Right cardiac atrium (tissue), 5 donors: ENCODE measurements at regions not wholly inside any gene's neighbourhood (a gene's known extent, or its start where the extent isn't known, plus 50 kb on each side); places are given as distances from the start of the nearest gene placed in this dataset.
A peak's percentile ranks its signal among the peaks of the same experiment; 100 is the strongest.

Source experiments
- ATAC-seq, 2 donors: fragments of 200-7000 bp; cut with Tn5 transposase; one replicate each; pipeline versions ENCODE4 v1.8.0 to v1.9.1; 2020; ENCODE audit warnings: moderate library complexity in 2 of 2, mild to moderate bottlenecking in 1 of 2
- DNase-seq, 3 donors: peaks; one replicate each; pipeline ENCODE4 v3.0.0-alpha.2; 2020
- H3K27ac ChIP-seq: one replicate; pipeline ENCODE4 v1.5.1; 2013; ENCODE audit warnings: mild to moderate bottlenecking, low read length, control low read depth, moderate library complexity
- H3K27me3 ChIP-seq: one replicate; pipeline ENCODE4 v1.6.1; 2013; ENCODE audit not compliant: control insufficient read depth, insufficient read depth
- H3K4me1 ChIP-seq: one replicate; pipeline ENCODE4 v1.6.1; 2013; ENCODE audit warnings: low read length; ENCODE audit not compliant: control insufficient read depth, insufficient read depth
- H3K4me3 ChIP-seq: one replicate; pipeline ENCODE4 v1.5.1; 2013; ENCODE audit warnings: low read length, control low read depth
- H3K9me3 ChIP-seq: one replicate; pipeline ENCODE4 v1.6.1; 2013; ENCODE audit warnings: low read length; ENCODE audit not compliant: control insufficient read depth
- WGBS: extraction: QIAGEN DNeasy Blood & Tissue Kit; methylation state at CpG from one replicate; pipeline ENCODE4 v1.1.7; 2013; 5-methylcytosine and 5-hydroxymethylcytosine counted together
- intact Hi-C, 4 donors: fragments of 100-400 bp; cut with DNase I; formaldehyde crosslinking; loops; one replicate each; pipeline versions ENCODE4 v1.11.0 to v1.14.0; 2022 to 2023
- donor health status: healthy with polysubstance abuse.
- donor health status: DM: no; HTN: yes; CAD: no.
- donor health status: DM: no; HTN: no; CAD: no.
- donor health status: DM: no; HTN: yes; CAD: no; lungs with severe emphysema.
- donor health status: DM: yes; HTN: yes; CAD: no.

DNA sequence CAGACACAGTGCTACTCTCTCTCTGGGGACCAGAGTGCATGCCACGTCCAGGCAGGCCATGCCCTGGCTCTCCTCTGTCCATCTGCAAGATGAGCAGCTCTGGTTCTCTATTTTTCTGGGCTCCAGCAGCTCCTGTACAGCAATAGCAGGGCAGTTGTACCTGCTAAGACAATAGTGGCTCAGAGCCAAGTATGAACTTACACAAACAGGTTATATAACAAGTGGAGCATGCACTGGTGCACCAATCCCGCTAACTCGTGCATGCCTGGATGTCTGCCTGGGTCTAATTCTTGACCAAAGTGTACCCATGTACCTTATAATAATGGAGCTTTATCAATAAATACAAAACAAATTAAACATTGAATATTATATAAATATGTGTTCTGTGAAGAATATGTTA, 392.3 kb downstream of the CENPC start:
- WGBS = 69% methylated on average over 3 of the region's 3 CpGs
- Histone ChIP-seq H3K9me3 (no peaks in the 10 kb centered on the region), H3K4me3 (no peak overlapping the region), H3K27ac (no peak overlapping the region), H3K4me1 (no peaks in the 10 kb centered on the region), H3K27me3 (no peaks in the 10 kb centered on the region)
- intact Hi-C loops = no loop called here
- DNase-seq (no peak), ATAC-seq (no peak)

GRCh38 chr4:67151376-67152343, 393.6 kb downstream of the CENPC start:
- no peaks in the 10 kb centered on the region for H3K27me3 ChIP-seq
- WGBS = 77% methylated on average over 45 of the region's 45 CpGs
- intact Hi-C loops = no loop called here
- no peaks in the 10 kb centered on the region for H3K4me1 ChIP-seq
- ATAC-seq (no peak), DNase-seq (peak in 2 of 3 donors; percentile 36 to 38)
- no peak overlapping the region for H3K27ac ChIP-seq
- no peaks in the 10 kb centered on the region for H3K9me3 ChIP-seq
- H3K4me3 ChIP-seq = no peak overlapping the region

DNA sequence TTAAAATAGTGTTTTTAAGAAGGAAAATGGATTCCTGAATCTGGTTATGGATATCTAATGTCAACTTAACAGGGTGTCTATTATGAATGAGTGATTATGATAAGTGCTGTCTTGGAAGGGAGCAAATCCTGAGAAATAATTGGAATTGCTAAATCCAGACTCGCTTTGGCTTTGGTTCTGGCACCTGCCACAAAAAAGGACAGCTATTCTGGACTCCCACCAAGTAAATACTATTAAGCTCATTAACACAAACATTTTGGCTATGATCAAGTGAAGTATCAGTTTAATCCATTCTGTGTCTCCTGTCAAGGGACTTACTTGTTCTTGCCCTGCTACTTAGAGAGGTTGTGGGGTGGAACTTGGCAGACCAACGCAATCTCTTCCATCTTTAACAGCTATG, 403.7 kb downstream of the CENPC start:
- no peaks in the 10 kb centered on the region for H3K9me3 ChIP-seq
- H3K27ac ChIP-seq = no peak overlapping the region
- no peak for DNase-seq
- intact Hi-C loops = no loop called here
- no peak overlapping the region for H3K4me3 ChIP-seq
- H3K4me1 ChIP-seq = no peaks in the 10 kb centered on the region
- 76% methylated on average over 2 of the region's 2 CpGs for WGBS
- no peak for ATAC-seq
- no peaks in the 10 kb centered on the region for H3K27me3 ChIP-seq

- no peak overlapping the region for H3K27ac ChIP-seq
- WGBS = 34% methylated on average over 4 of the region's 4 CpGs
- intact Hi-C loops = no loop called here
- H3K9me3 ChIP-seq = no peaks in the 10 kb centered on the region
- H3K27me3 ChIP-seq = no peaks in the 10 kb centered on the region
- H3K4me1 ChIP-seq = no peaks in the 10 kb centered on the region
- H3K4me3 ChIP-seq = no peak overlapping the region
- DNase-seq (no peak), ATAC-seq (no peak)
Observed at GRCh38 chr4:67134616-67135015, 410.7 kb downstream of the CENPC start.

GRCh38 chr4:67133162-67133561, 412.1 kb downstream of the CENPC start:
- Histone ChIP-seq H3K27ac (no peak overlapping the region), H3K27me3 (no peaks in the 10 kb centered on the region), H3K4me3 (no peak overlapping the region), H3K9me3 (no peaks in the 10 kb centered on the region), H3K4me1 (no peaks in the 10 kb centered on the region)
- 89% methylated on average over 2 of the region's 2 CpGs for WGBS
- no peak for DNase-seq
- no peak for ATAC-seq
- intact Hi-C loops = no loop called here

DNA sequence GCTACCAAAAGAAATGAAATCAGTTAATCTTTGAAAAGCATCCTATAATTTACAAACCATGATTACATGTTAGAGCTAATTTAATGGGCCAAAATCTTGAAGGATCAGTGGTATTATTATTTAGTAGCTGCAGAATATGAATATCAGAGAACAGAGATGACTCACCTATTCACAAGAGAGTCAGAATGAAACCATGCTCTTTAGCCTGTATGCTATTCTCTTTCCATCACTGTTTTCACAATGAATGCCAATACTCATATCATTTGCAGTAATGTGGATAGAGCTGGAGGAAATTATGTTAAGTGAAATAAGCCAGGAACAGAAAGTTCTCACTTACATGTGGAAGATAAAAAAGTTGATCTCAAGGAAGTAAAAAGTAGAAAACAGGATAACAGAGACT, 414.1 kb downstream of the CENPC start:
- no peak overlapping the region for H3K4me3 ChIP-seq
- ATAC-seq (peak; percentile 73 to 91), DNase-seq (no peak)
- H3K27me3 ChIP-seq = no peaks in the 10 kb centered on the region
- no peaks in the 10 kb centered on the region for H3K4me1 ChIP-seq
- intact Hi-C loops = no loop called here
- H3K9me3 ChIP-seq = no peaks in the 10 kb centered on the region
- H3K27ac ChIP-seq = no peak overlapping the region

DNA sequence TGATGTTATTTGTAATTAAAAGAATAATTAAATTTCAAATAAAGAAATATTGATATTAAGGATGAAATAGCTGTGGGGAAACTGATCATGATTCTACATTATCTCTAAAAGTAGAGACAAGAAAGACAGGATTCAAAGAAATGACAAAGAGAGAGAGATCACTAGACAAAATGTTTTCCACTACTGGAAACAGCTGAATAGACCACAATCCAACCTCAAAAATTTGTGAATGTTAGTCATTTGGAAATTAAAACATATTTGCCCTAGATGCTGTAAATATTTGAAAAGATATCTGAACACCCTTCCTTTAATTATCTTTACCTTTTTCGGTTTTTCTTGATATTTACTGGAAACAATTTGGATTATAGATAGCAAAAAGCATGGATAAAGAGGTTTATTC, 414.9 kb downstream of the CENPC start:
- no peaks in the 10 kb centered on the region for H3K9me3 ChIP-seq
- intact Hi-C loops = no loop called here
- no peak overlapping the region for H3K4me3 ChIP-seq
- H3K4me1 ChIP-seq = no peaks in the 10 kb centered on the region
- no peaks in the 10 kb centered on the region for H3K27me3 ChIP-seq
- 55% methylated on average over 1 of the region's 1 CpG for WGBS
- DNase-seq (no peak), ATAC-seq (no peak)
- no peak overlapping the region for H3K27ac ChIP-seq

DNA sequence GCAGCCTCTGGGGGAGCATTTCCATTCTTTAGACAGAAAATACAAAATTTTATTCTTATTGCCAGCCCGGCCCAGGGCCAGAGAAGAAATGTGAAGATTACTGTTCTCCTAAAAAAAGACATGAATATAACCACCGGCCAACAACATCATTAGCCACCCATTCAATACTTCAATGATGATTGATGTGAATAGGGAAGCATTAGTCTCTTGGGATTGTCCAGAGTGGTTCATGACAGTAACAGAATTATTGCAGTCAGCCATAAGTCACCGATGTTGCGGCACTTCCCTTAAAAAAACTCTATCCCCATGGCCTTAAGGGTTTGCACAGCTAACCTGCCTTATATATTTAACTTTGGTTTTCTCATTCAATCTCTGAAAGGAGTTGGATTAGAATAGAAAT, 418.7 kb downstream of the CENPC start:
- intact Hi-C loops = no loop called here
- H3K27me3 ChIP-seq = no peaks in the 10 kb centered on the region
- WGBS = 89% methylated on average over 4 of the region's 4 CpGs
- no peak overlapping the region for H3K27ac ChIP-seq
- H3K9me3 ChIP-seq = no peaks in the 10 kb centered on the region
- no peak overlapping the region for H3K4me3 ChIP-seq
- DNase-seq = no peak
- no peaks in the 10 kb centered on the region for H3K4me1 ChIP-seq
- no peak for ATAC-seq

GRCh38 chr4:67125636-67126514, 419.4 kb downstream of the CENPC start:
- no peak for ATAC-seq
- H3K9me3 ChIP-seq = no peaks in the 10 kb centered on the region
- H3K27me3 ChIP-seq = no peaks in the 10 kb centered on the region
- no peak for DNase-seq
- 66% methylated on average over 5 of the region's 5 CpGs for WGBS
- H3K4me3 ChIP-seq = no peak overlapping the region
- no peaks in the 10 kb centered on the region for H3K4me1 ChIP-seq
- intact Hi-C loops = no loop called here
- no peak overlapping the region for H3K27ac ChIP-seq

GRCh38 chr4:67124716-67125115, 420.6 kb downstream of the CENPC start:
- H3K27ac ChIP-seq = no peak overlapping the region
- H3K27me3 ChIP-seq = no peaks in the 10 kb centered on the region
- H3K9me3 ChIP-seq = no peaks in the 10 kb centered on the region
- no peak for DNase-seq
- ATAC-seq = no peak
- intact Hi-C loops = no loop called here
- 70% methylated on average over 4 of the region's 4 CpGs for WGBS
- no peak overlapping the region for H3K4me3 ChIP-seq
- H3K4me1 ChIP-seq = no peaks in the 10 kb centered on the region

- no peaks in the 10 kb centered on the region for H3K27me3 ChIP-seq
- no peak overlapping the region for H3K4me3 ChIP-seq
- no peaks in the 10 kb centered on the region for H3K4me1 ChIP-seq
- no peak for DNase-seq
- ATAC-seq = no peak
- intact Hi-C loops = no loop called here
- no peaks in the 10 kb centered on the region for H3K9me3 ChIP-seq
- 23% methylated on average over 3 of the region's 3 CpGs for WGBS
- H3K27ac ChIP-seq = no peak overlapping the region
Observed at GRCh38 chr4:67122029-67122428, 423.3 kb downstream of the CENPC start.
